DND-41 (cell line): ENCODE measurements at regions not wholly inside any gene's neighbourhood (a gene's known extent, or its start where the extent isn't known, plus 50 kb on each side); places are given as distances from the start of the nearest gene placed in this dataset.

Experiments used
- CTCF ChIP-seq: IDR thresholded peaks from 2 replicates; pipeline ENCODE4 v1.5.1; 2012; ENCODE audit warnings: borderline replicate concordance, low read length, moderate library complexity, mild to moderate bottlenecking; ENCODE audit not compliant: poor library complexity, severe bottlenecking; ENCODE audit errors: extremely low read depth
- EZH2 ChIP-seq: IDR thresholded peaks from 3 replicates; pipeline ENCODE4 v1.6.1; 2012; ENCODE audit warnings: borderline replicate concordance, low read depth, mild to moderate bottlenecking, moderate library complexity, low read length, inconsistent platforms; ENCODE audit not compliant: severe bottlenecking

GRCh38 chr6:14786008-14786407 is 459.9 kb upstream of the JARID2 start:
- TF ChIP-seq EZH2 (no peak), CTCF (no peak)
